ENCODE measurements at regions not wholly inside any gene's neighbourhood (a gene's known extent, or its start where the extent isn't known, plus 50 kb on each side); places are given as distances from the start of the nearest gene placed in this dataset.
A peak's percentile ranks its signal among the peaks of the same experiment; 100 is the strongest.

GRCh38 chr3:57009802-57010201 is 50.7 kb upstream of the SPATA12 start:
- Mint-ChIP-seq H3K36me3 (no peaks in the 10 kb centered on the region), H3K4me3 (no peak overlapping the region), H3K4me1 (ENCODE audit: low read depth in 2 of 2) (peaks cover 5 to 7% of the 10 kb centered on the region in 2 donors), H3K27me3 (peaks cover 0 to 5% of the 10 kb centered on the region in 2 donors), H3K27ac (no peak overlapping the region), H3K9me3 (no peaks in the 10 kb centered on the region)
- ATAC-seq (no peak), DNase-seq (ENCODE audit: low spot score) (no peak)

- no peaks in the 10 kb centered on the region for H3K9me3 Mint-ChIP-seq
Measured at GRCh38 chr3:57009367-57009766, 51.1 kb upstream of the SPATA12 start.

DNA sequence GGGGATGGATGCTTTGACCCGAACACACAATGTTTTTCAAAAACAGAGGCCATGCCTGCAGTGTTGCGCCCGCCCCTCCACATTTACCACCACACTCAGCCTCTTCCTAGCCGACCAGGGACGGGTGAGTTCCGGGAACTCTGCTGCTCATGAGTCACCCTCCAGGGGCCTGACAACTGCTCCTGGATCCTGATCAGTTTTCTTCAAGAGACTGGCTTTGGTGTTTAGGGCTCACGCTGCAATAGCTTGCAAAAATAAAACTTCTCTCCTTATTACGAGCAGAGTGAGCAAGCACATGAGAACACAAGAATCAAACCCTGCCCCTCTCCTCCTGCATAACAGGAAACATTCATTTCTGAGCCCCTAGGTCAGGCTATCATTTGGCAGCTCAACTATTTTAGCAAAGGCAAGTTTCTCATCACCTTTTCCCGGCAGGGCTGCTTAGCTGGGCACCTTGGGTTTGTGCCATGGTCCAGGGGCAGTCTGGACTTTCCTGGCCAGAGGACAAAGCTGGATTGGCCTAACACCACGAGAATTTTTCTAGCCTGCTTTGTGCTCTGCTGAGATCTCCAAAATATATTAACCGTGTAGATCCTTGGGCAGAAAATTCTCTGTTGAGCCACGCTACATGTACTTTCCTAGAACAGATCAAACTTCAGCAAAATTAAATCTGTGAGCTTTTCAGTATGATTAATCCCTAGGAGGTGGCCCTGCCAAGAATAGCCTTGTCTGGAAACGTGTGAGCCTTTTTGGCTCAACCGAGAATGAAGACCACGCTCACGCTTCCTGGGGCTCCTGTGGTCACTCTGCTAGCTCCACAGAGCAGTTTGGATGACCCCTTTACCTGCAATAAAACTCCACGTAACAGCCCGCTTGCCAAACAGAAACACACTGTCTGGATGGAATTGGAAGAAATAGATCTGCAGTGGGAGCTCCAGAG is 52.7 kb upstream of the SPATA12 start:
- ATAC-seq (peak; percentile 72 to 80), DNase-seq (ENCODE audit: low spot score) (no peak)
- no peaks in the 10 kb centered on the region for H3K9me3 Mint-ChIP-seq
- H3K27me3 Mint-ChIP-seq: peaks cover 0 to 7% of the 10 kb centered on the region in 2 donors
- no peaks in the 10 kb centered on the region for H3K36me3 Mint-ChIP-seq
- H3K4me1 Mint-ChIP-seq (ENCODE audit: low read depth in 2 of 2): peaks cover 5 to 7% of the 10 kb centered on the region in 2 donors
- H3K4me3 Mint-ChIP-seq: peak overlapping the region; percentile 71
- peak overlapping the region; percentile 47 to 56 for H3K27ac Mint-ChIP-seq

More at GRCh38 chr3:57009367-57009766, 51.1 kb upstream of the SPATA12 start:
- Mint-ChIP-seq H3K27me3 (peaks cover 0 to 5% of the 10 kb centered on the region in 2 donors), H3K36me3 (no peaks in the 10 kb centered on the region), H3K4me1 (ENCODE audit: low read depth in 2 of 2) (peaks cover 5 to 7% of the 10 kb centered on the region in 2 donors), H3K4me3 (no peak overlapping the region), H3K27ac (no peak overlapping the region)
- ATAC-seq: no peak
- no peak for DNase-seq (ENCODE audit: low spot score)

DNA sequence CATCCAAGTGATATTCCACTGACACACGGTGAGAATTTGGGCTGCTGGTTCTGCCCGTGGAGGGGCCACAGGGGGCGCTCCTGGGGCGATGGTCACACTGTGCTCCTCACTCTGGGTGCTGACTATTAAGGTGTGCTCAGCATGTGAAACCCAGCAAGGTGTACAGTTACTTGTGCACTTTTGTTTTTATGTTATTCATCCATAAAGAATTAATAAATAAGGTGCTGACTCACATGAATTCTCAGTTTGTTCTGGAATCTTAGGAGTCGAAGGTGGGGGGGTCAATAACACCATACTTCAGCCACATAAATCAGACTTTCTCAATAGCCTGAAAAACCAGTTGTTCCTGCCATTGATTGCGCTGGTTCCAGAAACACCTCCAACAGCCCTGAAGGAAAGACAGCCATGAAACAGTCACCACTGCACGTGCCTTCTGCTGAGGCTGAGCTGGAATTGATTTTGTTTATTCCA is 53.5 kb upstream of the SPATA12 start:
- no peak for DNase-seq (ENCODE audit: low spot score)
- peaks cover 5 to 7% of the 10 kb centered on the region in 2 donors for H3K4me1 Mint-ChIP-seq (ENCODE audit: low read depth in 2 of 2)
- no peaks in the 10 kb centered on the region for H3K9me3 Mint-ChIP-seq
- no peak for ATAC-seq
- peaks cover 0 to 7% of the 10 kb centered on the region in 2 donors for H3K27me3 Mint-ChIP-seq
- H3K36me3 Mint-ChIP-seq: no peaks in the 10 kb centered on the region
- H3K27ac Mint-ChIP-seq: peak overlapping the region in 1 of 2 donors; percentile 51
- H3K4me3 Mint-ChIP-seq: no peak overlapping the region

GRCh38 chr3:57006179-57006657 is 54.2 kb upstream of the SPATA12 start:
- H3K27ac Mint-ChIP-seq: no peak overlapping the region
- no peaks in the 10 kb centered on the region for H3K36me3 Mint-ChIP-seq
- no peaks in the 10 kb centered on the region for H3K9me3 Mint-ChIP-seq
- H3K4me1 Mint-ChIP-seq (ENCODE audit: low read depth in 2 of 2): peaks cover 5 to 7% of the 10 kb centered on the region in 2 donors
- ATAC-seq: no peak
- H3K27me3 Mint-ChIP-seq: peaks cover 0 to 7% of the 10 kb centered on the region in 2 donors
- H3K4me3 Mint-ChIP-seq: no peak overlapping the region
- peak; percentile 20 for DNase-seq (ENCODE audit: low spot score)

DNA sequence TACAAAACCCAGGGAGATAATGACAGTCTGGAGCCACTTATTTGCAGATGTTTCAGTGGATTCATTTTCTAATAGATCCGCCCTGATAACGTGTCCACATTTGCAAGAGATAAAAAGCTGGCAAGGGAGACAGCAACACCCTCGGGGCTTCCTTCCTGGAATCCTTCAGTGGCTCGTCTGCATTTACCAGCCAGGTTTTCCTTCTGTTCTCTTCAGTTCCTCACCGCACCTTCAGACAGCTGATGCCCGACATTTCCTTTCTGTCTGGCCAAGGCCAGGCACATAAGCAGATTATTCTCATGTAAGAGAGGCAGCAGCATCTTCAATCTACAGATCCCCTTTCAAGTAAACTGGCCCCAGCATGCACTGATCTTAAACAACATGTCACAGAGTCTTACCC is 56.2 kb upstream of the SPATA12 start:
- H3K27me3 Mint-ChIP-seq: peaks cover 0 to 7% of the 10 kb centered on the region in 2 donors
- H3K4me1 Mint-ChIP-seq (ENCODE audit: low read depth in 2 of 2): peaks cover 5 to 7% of the 10 kb centered on the region in 2 donors
- H3K4me3 Mint-ChIP-seq: no peak overlapping the region
- no peaks in the 10 kb centered on the region for H3K36me3 Mint-ChIP-seq
- H3K27ac Mint-ChIP-seq: no peak overlapping the region
- DNase-seq (ENCODE audit: low spot score) (no peak), ATAC-seq (no peak)
- no peaks in the 10 kb centered on the region for H3K9me3 Mint-ChIP-seq

DNA sequence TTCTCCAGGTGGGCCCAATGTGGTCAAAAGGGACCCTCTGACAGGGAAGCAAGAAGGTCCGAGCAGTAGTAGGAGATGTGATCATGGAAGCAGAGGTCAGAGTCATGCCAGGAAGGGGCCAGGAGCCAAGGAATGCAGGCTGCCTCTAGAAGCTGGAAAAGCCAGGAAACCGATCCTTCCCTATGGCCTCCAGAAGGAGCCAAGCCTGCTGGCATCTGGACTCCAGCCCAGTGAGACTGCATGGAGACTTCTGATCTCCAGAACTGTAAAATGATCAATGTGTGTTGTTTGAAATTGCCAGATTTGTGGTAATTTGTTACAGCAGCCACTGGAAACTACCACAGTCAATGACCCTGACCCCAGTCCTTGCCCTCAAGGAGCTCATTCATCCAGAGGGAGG is 56.8 kb upstream of the SPATA12 start:
- H3K36me3 Mint-ChIP-seq: no peaks in the 10 kb centered on the region
- DNase-seq (ENCODE audit: low spot score): no peak
- H3K9me3 Mint-ChIP-seq: no peaks in the 10 kb centered on the region
- H3K27ac Mint-ChIP-seq: no peak overlapping the region
- peaks cover 0 to 7% of the 10 kb centered on the region in 2 donors for H3K27me3 Mint-ChIP-seq
- H3K4me1 Mint-ChIP-seq (ENCODE audit: low read depth in 2 of 2): peaks cover 5 to 7% of the 10 kb centered on the region in 2 donors
- ATAC-seq: no peak
- no peak overlapping the region for H3K4me3 Mint-ChIP-seq

GRCh38 chr3:57001356-57001755 is 59.1 kb upstream of the SPATA12 start:
- DNase-seq (ENCODE audit: low spot score) (no peak), ATAC-seq (no peak)
- no peaks in the 10 kb centered on the region for H3K9me3 Mint-ChIP-seq
- no peaks in the 10 kb centered on the region for H3K36me3 Mint-ChIP-seq
- no peak overlapping the region for H3K27ac Mint-ChIP-seq
- H3K27me3 Mint-ChIP-seq: peaks cover 0 to 7% of the 10 kb centered on the region in 2 donors
- H3K4me3 Mint-ChIP-seq: no peak overlapping the region
- H3K4me1 Mint-ChIP-seq (ENCODE audit: low read depth in 2 of 2): no peaks in the 10 kb centered on the region

DNA sequence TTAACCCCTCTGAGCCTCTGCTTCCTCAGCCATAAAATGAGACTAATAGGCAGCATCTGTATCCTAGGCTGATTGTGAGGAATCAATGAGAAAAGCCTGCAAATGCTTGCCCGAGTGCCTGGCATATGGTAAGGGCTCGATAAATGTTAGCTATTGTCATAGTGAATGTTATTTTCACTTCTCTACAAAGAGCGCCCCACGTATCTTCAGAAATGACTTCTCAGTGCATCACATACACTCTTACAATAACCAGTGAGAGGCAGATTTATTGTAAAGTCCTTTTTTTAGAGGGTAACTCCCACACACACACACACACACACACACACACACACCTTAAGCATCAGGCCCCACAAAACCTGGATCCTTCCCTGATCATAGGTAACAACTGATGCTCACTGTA is 60.5 kb upstream of the SPATA12 start:
- peaks cover 0 to 2% of the 10 kb centered on the region in 2 donors for H3K27me3 Mint-ChIP-seq
- ATAC-seq (no peak), DNase-seq (ENCODE audit: low spot score) (no peak)
- no peak overlapping the region for H3K27ac Mint-ChIP-seq
- H3K4me1 Mint-ChIP-seq (ENCODE audit: low read depth in 2 of 2): peaks cover 0 to 4% of the 10 kb centered on the region in 2 donors
- H3K9me3 Mint-ChIP-seq: no peaks in the 10 kb centered on the region
- no peak overlapping the region for H3K4me3 Mint-ChIP-seq
- no peaks in the 10 kb centered on the region for H3K36me3 Mint-ChIP-seq

DNA sequence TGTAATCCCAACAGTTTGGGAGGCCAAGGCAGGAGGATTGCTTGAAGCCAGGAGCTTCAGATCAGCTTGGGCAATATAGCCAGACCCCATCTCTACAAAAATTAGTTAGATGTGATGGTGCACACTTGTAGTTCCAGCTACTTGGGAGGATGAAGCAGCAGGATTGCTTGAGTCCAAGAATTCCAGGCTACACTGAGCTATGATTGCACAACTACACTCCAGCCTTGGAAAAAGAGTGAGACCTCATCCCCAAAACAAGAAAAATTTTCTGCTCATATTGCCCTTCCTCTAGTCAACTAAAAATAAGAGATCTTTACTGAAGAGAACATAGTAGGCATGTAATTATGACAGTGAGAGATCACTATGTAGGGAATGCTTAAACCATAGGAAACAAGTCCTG is 60.9 kb upstream of the SPATA12 start:
- ATAC-seq: no peak
- H3K36me3 Mint-ChIP-seq: no peaks in the 10 kb centered on the region
- H3K27ac Mint-ChIP-seq: no peak overlapping the region
- H3K4me1 Mint-ChIP-seq (ENCODE audit: low read depth in 2 of 2): peaks cover 0 to 4% of the 10 kb centered on the region in 2 donors
- H3K4me3 Mint-ChIP-seq: no peak overlapping the region
- DNase-seq (ENCODE audit: low spot score): no peak
- no peaks in the 10 kb centered on the region for H3K9me3 Mint-ChIP-seq
- H3K27me3 Mint-ChIP-seq: peaks cover 0 to 2% of the 10 kb centered on the region in 2 donors

DNA sequence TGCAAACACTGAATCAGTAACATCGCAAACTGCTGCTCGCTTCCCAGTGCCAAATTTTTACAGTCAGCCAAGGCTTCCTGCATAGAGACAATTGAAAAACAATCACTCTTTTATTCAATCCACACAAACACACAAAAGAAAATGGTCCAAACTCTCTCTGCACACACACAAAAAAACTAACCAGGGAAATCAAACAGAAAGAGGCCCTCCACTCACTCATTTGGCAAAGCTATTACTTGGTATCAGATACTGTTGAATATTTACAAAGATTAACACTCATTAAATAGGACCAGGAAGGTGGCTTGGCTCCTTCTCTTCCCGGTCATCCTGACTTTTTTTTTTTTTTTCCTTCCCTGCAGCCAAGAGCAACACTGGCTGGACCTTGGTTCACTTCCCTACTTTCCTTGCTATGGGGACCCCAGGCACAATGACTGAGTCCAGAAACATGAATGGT is 62.4 kb upstream of the SPATA12 start:
- Mint-ChIP-seq H3K4me3 (no peak overlapping the region), H3K4me1 (ENCODE audit: low read depth in 2 of 2) (peaks cover 0 to 4% of the 10 kb centered on the region in 2 donors), H3K27me3 (no peaks in the 10 kb centered on the region), H3K36me3 (no peaks in the 10 kb centered on the region), H3K9me3 (no peaks in the 10 kb centered on the region), H3K27ac (no peak overlapping the region)
- ATAC-seq (no peak), DNase-seq (ENCODE audit: low spot score) (no peak)

- no peaks in the 10 kb centered on the region for H3K27me3 Mint-ChIP-seq
- ATAC-seq (no peak), DNase-seq (ENCODE audit: low spot score) (peak; percentile 25)
- no peaks in the 10 kb centered on the region for H3K9me3 Mint-ChIP-seq
- no peaks in the 10 kb centered on the region for H3K36me3 Mint-ChIP-seq
- no peak overlapping the region for H3K27ac Mint-ChIP-seq
- H3K4me1 Mint-ChIP-seq (ENCODE audit: low read depth in 2 of 2): peaks cover 0 to 4% of the 10 kb centered on the region in 2 donors
- no peak overlapping the region for H3K4me3 Mint-ChIP-seq
Measured at GRCh38 chr3:56997675-56998074, 62.8 kb upstream of the SPATA12 start.

DNA sequence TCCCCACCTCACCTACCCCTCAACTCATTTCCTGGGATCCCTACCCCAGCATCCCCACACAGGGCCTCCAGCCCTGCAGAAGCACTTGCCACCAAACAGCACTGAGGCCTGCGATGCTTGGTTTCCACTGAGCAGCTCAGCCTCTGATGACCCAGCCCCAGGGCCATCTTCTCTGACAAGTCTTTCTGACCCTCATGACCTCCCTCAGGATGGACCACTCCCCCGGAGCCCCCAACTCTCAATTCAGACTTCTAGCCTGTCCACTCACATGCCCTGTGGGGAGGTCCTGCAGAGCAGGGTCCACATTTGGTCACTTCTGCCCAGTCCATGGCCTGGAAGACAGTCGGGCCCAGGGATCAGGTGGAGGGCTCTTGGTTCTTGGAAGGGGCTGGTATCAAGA is 63.4 kb upstream of the SPATA12 start:
- H3K27me3 Mint-ChIP-seq: peaks cover 0 to 1% of the 10 kb centered on the region in 2 donors
- DNase-seq (ENCODE audit: low spot score) (peak; percentile 41), ATAC-seq (peak in 1 of 2 donors; percentile 46)
- H3K27ac Mint-ChIP-seq: no peak overlapping the region
- no peak overlapping the region for H3K4me3 Mint-ChIP-seq
- H3K4me1 Mint-ChIP-seq (ENCODE audit: low read depth in 2 of 2): peaks cover 0 to 4% of the 10 kb centered on the region in 2 donors
- no peaks in the 10 kb centered on the region for H3K9me3 Mint-ChIP-seq
- no peaks in the 10 kb centered on the region for H3K36me3 Mint-ChIP-seq

- H3K36me3 Mint-ChIP-seq: no peaks in the 10 kb centered on the region
- ATAC-seq (no peak), DNase-seq (ENCODE audit: low spot score) (no peak)
- no peak overlapping the region for H3K27ac Mint-ChIP-seq
- H3K4me3 Mint-ChIP-seq: no peak overlapping the region
- no peaks in the 10 kb centered on the region for H3K9me3 Mint-ChIP-seq
- peaks cover 0 to 4% of the 10 kb centered on the region in 2 donors for H3K4me1 Mint-ChIP-seq (ENCODE audit: low read depth in 2 of 2)
- H3K27me3 Mint-ChIP-seq: peaks cover 7 to 12% of the 10 kb centered on the region in 2 donors
Measured at GRCh38 chr3:56994391-56994790, 66.1 kb upstream of the SPATA12 start.

Data from natural killer cell treated with Interleukin-12 subunit alpha and Interleukin-12 subunit beta and Interleukin-15 and Interleukin-18, amount 100 ng/mL, for 72 hours (primary cell).